ENCODE measurements at regions not wholly inside any gene's neighbourhood (a gene's known extent, or its start where the extent isn't known, plus 50 kb on each side); places are given as distances from the start of the nearest gene placed in this dataset.
A peak's percentile ranks its signal among the peaks of the same experiment; 100 is the strongest.
"Not testable (repeated sequence)": the region's sequence is repeated elsewhere in the genome, so short reads cannot be mapped to it uniquely, and the experiment has no call there.

DNA sequence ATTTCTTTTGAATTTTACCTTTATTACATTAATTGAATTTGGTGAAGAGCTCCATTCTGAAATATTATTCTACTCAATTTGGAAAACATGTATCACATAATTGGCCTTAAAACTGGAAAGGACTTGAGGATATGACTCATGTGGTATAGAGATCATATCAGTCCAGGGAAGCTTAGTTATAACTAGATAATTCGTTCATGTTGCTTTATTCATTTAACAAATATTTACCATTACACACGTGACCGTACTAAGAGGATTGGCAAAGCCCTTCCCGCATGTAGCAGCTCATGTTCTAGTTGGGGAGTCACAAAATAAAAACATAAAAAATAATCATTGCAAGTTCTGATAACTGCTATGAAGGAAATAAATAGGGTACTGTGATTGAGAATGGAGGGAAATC is 1816.5 kb downstream of the MAT2B start:
- peak; percentile 62 for DNase-seq (ENCODE audit: low spot score)
- FAIRE-seq, result peak; percentile 78

DNA sequence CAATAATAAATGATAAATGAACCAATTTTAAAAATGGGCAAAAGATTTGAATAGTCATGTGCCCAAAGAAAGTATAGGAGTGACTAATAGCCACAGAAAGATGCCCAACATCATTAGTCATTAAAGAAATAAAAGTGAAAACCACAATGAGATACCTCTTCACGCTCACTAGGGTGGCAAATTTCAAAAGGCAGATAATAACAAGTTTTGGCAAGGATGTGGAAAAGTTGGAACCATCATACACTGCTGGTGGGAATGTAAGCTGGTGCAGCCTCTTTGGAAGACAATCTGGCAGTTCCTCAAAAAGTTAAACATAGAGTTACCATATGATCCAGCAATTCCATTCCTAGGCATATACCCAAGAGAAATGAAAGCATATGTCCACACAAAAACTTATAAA is 1819.8 kb downstream of the MAT2B start:
- FAIRE-seq, result peak; percentile 92
- DNase-seq (ENCODE audit: low spot score), result peak; percentile 74

DNA sequence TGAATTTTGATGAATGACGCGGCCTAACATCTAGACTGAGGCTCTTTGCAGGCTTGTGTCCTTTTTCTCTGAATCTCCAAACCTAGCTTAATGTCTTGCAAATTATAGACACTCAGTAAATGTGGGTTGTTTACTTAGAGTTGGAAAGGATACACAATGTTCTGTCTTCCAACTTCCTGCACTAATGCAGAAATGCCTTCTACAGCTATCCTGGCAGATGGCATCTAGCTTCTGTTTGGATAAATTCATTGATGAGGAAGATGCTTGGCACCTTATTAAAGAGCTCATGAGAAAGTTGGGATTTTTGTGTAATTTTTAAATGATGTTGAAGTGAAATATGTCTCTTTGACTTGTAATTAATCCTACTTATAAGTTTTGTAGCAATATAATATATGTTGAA is 1822.2 kb downstream of the MAT2B start:
- DNase-seq (ENCODE audit: low spot score) (no peak), FAIRE-seq (no peak)

DNA sequence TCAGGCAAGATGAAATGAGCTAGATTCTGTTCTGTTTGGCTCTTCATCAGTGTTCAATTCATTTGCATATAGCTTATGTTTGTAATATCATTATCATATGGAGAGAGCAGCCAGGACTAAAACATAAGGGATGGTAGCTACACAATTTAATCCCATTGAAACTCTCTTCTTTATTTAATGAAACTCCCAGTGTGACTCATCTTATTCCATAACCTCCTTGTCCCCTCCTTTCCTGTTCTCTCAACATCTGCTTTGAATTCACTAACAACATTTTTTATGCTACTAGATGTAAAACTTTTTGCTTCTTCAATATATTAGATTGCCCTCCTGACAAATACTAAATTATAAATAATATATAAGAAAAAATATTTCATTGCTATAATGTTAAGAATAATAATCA is 1823.4 kb downstream of the MAT2B start:
- DNase-seq (ENCODE audit: low spot score) (no peak), FAIRE-seq (no peak)

DNA sequence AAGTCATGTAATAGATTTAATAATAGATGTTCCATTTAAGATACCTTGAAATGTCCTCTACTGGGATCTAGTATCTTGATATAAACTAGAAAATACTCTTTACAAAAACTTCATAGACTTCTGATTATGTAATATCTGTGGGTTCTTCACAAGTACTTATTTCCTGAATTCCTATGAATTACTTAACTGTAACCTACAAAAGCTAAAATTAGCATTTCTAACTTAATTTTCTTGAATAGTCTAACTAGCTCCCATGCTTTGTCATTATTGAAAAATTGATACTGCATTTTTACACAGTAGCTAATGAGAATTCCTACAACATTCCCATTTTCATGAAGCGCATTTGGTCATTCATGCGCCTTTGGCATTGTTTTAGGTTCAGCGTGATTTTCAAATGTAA is 1828.2 kb downstream of the MAT2B start:
- DNase-seq (ENCODE audit: low spot score), result no peak
- FAIRE-seq, result no peak

DNA sequence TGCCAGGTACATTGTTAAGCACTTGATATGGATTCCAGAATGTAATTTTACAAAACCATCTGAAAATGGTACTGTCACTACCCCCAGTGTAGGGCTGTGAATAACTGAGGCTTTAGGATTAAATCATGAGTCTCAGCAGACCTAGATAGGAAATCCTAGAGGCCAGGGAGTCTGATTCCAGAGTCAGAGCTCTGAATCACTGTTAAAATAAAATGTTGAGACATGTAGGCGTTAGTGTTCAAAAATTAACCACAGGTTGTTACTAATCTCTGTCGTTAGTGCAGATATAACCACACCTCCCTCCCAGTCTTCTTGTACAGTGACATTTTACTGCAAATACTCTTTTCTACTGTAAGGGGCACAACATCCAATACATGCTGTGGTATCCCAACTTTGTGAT is 1828.8 kb downstream of the MAT2B start:
- DNase-seq (ENCODE audit: low spot score) (peak; percentile 80), FAIRE-seq (peak; percentile 92)

DNA sequence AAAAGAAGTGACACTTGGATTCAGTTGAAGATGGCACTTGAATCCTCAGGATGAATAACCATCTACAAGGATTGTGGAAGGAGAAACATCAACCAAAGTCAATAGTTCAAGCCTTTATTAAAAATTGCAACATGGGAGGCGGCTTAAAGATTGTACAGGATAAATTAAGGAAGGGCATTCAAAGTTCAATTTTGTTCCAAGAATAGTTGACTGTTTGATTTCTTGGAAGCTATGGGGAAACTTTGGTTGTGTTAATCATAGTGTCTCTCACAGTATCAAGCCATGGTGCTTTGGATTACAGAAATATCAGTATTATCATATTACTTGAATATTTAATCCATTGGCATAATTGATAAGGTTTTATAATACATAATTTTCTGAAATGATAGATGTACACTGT is 1844.3 kb downstream of the MAT2B start:
- FAIRE-seq (no peak), DNase-seq (ENCODE audit: low spot score) (no peak)

DNA sequence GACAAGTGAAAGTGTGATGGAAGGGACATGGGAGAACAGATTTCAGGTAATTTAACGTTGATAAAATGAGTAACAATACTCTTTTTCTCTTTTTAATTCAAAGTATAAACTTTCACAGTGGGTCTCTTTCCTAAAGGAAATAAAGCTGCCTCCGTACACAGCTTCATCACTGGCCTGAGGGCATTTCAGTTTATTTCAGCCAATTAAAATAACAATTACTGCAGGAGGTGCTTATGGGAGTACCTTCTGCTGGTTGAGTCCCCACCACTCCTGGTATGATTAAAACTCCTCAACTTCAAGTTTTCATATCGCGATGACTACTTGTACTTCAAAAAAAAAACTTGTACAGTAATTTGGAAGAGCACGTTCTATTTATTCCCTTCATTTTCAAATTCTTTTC is 1845.9 kb downstream of the MAT2B start:
- FAIRE-seq (no peak), DNase-seq (ENCODE audit: low spot score) (no peak)

DNA sequence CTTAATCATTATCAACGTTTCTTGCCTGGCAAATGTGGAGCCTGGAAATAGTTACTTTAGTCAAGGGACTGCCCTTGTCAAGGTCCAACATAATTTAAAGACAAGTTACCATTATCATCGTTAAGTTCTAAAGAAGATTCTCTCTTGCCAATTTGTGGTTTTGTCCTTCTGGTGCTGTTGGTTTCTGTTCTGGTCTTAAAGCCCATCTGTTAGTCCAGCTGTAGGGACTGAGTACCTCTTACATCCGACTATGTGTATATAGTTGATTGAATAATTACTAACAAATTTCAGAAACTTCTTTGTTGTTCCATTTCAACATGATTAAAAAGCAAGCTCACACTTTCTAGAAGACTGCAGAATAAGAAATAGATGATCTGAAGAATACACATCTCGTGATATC is 1854.9 kb downstream of the MAT2B start:
- FAIRE-seq (no peak), DNase-seq (ENCODE audit: low spot score) (no peak)

DNA sequence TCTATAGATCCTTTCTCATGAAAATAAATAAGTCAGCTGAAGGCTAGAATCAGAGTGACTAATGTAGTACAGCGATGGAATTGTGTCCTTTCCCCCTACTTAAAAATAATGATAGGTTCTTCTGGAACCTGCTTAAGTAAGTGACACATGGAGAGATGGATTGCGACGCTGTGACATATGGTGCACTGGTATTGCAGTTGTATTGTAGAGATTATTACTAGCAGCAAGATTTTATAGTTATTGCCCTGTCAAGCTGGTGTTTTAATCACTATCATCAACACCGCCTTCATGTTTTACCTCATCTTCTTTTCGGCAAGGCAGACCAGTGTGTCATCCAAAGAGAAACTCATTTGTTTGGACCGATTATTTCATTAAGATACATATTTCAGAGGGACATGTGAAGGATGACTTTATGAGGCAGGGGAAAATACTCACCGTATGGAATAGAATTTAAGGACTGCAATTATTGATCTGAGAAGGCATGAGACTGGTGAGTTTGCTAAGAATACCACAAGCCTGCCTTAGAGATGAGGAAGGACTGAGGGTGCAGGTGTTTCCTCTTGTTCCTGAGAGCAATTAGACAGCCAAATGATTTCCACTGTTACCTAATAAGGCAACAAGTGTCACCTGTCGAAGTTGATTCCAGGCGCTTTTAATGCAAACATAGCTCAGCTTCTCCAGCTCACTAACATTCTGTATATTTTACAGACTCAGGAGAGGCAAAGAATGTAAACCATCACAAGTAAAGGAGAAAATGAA is 1855.5 kb downstream of the MAT2B start:
- FAIRE-seq (no peak), DNase-seq (ENCODE audit: low spot score) (no peak)

DNA sequence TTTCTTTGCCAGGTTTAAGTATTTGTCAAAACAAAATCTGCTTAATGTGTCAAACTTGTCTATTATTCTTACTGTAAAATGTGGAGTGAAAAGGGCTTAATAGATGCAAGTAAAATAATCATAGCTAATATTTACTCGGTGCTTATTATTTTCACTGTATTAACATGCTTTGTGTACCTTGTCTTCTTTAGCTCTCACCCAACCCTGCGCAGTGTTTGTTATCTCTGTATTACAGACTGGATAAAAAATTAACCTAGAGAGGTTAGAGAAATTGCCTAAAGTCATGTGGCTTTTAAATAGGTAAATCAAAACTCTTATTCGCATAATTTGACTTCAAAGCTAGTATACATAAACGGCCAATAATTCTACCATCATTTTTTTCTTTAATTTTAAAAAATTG is 1864.8 kb downstream of the MAT2B start:
- DNase-seq (ENCODE audit: low spot score) (no peak), FAIRE-seq (no peak)

DNA sequence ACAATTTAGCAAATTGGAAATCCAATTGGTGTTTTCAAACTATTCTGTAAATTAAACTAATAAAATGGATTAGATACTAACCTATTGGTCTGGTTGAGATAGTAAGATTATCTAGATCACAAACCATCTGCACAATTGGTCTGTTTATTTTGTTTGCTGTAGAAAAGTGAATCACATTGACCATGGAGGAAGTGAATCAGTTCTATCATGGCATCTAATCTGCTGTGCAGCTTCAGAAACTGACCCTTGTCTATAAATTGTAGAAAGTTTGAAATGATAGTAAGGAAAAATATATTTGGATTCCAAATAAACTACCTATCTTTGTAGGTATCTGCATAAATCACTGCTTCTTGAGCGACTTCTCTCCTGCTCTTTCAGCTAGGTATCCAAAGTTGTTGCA is 1865.4 kb downstream of the MAT2B start:
- no peak for DNase-seq (ENCODE audit: low spot score)
- FAIRE-seq, result no peak

DNA sequence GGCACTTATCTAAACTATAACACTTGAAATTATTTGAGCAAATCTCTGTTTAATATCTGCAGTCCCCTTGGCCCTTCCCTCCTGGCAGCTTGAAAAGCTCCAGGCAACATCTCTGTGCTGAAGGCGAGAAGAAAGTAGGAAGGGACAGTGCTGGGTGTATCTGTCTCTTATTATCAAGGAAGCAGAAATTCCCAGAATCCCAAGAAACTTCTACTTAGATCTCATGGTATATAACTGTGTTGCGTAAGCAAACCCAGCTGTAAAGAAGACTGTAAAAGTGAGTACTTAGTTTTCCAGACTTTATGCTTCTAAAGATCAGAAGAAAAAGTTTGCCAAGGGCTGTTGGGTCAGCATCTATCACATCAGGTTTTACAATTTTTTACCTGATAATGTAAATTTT is 1869.8 kb downstream of the MAT2B start:
- DNase-seq (ENCODE audit: low spot score) (no peak), FAIRE-seq (no peak)

DNA sequence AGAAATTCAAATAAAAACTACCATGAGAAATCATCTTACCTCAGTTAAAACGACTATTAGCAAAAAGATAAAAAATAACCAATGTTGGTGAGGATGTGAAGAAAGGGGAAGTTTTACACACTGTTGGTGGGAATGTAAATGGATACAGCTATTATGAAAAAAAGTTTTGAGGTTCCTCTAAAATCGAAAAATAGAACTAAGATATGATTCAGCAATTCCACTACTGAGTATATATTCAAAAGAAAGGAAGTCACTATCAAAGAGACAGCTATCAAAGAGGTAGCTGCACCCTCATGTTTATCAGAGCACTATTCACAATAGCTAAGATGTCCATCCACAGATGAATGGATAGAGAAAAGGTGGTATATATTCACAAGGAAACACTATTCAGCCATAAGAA is 1888.4 kb downstream of the MAT2B start:
- FAIRE-seq (no peak), DNase-seq (ENCODE audit: low spot score) (no peak)

DNA sequence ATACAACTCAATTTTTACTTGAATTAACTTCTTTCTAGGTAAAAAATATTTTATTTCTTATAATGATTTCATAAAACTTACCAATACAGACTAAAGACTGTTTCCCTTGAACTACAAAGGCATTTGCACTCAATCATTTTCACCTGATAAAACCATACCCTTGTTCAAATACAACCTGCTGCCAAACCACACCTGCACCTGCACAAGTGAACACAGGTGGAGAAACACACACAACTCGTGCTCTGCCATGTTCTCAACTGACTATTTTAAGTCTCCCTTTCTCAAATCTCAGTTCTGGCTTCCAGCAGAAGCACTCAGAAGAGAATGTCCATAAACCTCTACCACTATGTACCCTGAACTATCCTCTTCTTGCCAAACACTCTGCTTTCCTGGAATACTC is 1892.1 kb downstream of the MAT2B start:
- no peak for DNase-seq (ENCODE audit: low spot score)

DNA sequence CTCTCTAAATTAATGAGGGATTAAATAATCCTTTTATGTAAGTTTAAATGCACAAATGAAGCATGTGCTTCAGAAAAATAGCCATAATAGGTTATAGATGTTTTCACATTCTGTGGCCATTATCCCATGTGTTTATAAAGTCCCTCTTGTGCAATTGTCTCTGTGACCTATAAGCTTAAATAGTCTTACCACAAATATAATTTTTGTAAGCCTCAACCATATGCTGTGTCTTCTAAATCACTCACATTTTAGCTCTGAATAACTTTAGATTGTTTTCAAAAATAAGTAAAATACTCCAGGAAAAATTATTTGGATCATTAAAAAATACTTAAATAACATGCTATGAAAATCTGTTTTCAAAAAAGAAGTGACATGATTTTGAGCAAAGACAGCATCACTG is 1894.7 kb downstream of the MAT2B start:
- DNase-seq (ENCODE audit: low spot score), result no peak
- FAIRE-seq, result no peak

More for the DNA sequence above, 1892.1 kb downstream of the MAT2B start:
- FAIRE-seq, result no peak

DNA sequence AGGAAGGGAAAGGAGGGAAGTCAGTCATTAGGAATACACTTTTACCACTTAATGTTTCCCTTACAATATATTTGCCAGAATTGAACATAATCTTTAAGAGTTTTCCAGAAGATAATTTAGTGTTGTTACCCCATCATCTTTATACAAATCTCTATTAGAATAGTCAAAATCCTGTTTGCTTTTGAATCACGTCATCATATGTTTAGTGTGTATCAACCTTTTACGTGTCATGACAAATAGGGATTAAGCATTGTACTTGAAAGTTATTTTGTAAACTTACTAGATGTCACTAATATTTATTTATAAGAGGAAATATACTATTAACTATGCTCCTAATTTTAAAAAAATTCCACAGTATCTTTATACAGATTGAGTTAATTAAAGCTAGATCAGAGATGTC is 1899.5 kb downstream of the MAT2B start:
- no peak for FAIRE-seq
- no peak for DNase-seq (ENCODE audit: low spot score)

DNA sequence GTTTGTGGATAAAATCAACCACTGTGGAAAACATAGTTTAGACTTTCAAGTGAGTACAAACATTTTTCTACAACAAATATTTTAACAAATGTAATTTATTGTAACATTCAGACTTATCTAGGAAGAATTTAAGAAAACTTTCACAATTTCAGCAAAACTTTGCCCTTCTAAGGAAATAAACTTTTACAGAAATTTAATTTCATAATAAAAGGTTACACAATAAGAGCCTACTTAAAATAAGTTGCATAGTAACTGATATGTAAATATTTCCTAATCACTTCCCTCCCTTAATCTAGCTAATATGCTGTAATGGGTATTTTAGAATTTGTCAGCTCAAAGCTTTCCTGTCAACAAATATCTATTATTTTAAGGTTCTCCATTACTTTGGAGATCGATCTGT is 1899.9 kb downstream of the MAT2B start:
- FAIRE-seq (no peak), DNase-seq (ENCODE audit: low spot score) (no peak)

DNA sequence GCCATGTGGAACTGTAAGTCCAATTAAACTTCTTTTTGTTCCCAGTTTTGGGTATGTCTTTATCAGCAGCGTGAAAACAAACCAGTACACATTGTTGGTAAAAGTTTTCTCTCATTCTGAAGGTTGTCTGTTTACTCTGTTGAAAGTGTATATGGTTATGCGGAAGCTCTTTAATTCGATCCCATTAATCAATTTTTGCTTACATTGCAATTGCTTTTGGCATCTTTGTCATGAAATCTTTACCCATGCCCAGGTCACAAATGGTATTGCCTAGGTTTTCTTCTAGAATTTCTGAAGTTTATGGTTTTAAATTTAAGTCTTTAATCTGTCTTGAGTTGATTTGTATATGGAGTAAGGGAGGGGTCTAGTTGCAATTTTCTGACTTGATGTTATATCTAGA is 1901.9 kb downstream of the MAT2B start:
- FAIRE-seq, result no peak

DNA sequence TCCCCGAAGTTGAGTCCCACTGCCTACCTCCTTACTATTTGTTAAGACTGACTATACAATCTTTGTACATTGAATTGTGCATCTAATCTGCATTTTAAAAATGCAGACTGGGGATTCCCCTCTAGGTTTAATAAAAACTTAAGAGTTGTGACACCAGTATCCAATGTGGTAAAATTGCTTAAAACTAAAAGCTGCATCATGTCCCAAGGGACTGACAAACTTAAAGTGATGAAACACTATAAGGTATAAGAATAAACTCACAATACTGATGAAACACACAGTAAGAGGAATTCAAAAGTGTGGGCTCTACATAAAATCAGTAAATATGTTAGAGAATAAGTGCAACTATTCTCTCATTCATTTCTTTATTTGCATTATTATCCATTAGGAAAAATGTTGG is 1905.1 kb downstream of the MAT2B start:
- FAIRE-seq (no peak), DNase-seq (ENCODE audit: low spot score) (no peak)

More for the DNA sequence above, 1901.9 kb downstream of the MAT2B start:
- DNase-seq (ENCODE audit: low spot score), result no peak

DNA sequence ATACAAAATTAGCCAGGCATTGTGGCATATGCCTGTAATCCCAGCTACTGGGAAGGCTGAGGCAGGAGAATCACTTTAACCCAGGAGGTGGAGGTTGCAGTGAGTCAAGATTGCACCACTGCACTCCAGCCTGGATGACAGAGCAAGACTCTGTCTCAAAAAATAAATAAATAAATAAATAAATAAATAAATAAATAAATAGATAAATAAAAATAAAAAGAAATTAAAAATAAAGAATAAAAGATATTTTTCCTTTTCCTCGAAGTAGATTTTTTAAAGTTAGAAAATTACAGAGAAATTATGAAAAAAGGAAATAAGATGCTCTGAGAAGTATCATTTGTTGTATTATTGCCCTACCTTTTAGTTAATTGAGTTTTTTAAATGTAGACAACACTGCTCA is 1906.1 kb downstream of the MAT2B start:
- FAIRE-seq; DNase-seq (ENCODE audit: low spot score): not testable (repeated sequence)

DNA sequence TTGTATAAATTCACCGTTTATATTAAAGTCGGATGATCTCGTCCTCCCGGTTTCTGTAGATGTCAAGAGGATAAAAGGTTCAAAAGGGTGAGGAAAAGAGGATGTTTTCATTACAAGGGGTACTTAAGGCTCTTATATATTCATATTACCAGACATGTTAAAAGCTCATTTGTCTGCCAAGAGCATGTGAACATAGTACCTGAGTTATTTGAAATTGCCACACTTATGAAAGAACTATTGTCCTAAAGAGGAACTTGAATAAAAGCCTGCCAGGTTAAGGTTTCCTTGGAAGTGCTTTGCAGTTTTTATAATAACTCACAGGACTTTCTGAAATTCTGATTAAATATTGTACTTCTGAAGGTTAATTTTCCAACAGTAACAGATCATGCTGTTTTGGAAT is 1915.1 kb downstream of the MAT2B start:
- DNase-seq (ENCODE audit: low spot score) (no peak), FAIRE-seq (no peak)

DNA sequence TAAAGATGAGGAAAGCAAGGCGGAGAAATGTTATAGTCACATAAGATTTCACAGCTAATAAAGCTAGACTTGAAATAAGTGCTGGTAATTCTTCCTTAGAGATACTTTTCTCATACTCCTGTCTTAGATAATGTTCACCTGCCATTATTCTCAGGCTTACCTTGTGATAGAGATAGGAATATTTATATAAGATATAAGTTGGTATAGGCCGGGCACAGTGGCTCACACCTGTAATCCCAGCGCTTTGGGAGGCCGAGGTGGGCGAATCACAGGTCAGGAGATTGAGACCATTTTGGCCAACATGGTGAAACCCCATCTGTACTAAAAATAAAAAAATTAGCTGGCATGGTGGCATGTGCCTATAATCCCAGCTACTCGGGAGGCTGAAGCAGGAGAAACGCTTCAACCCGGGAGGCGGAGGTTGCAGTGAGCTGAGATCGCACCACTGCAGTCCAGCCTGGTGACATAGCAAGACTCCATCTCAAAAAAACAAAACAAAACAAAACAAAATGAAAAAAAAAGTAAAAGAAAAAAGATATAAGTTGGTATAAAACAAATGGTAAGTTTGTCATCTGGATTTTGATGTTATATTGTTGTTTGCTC is 1918.4 kb downstream of the MAT2B start:
- DNase-seq (ENCODE audit: low spot score), result no peak
- FAIRE-seq, result no peak

All from RCC 7860 (cell line).